CD1c-positive myeloid dendritic cell (primary cell): ENCODE measurements at regions not wholly inside any gene's neighbourhood (a gene's known extent, or its start where the extent isn't known, plus 50 kb on each side); places are given as distances from the start of the nearest gene placed in this dataset.

Experiments
- DNase-seq: peaks from one replicate; pipeline ENCODE4 v3.0.0-alpha.2; 2016; ENCODE audit errors: extremely low spot score

DNA sequence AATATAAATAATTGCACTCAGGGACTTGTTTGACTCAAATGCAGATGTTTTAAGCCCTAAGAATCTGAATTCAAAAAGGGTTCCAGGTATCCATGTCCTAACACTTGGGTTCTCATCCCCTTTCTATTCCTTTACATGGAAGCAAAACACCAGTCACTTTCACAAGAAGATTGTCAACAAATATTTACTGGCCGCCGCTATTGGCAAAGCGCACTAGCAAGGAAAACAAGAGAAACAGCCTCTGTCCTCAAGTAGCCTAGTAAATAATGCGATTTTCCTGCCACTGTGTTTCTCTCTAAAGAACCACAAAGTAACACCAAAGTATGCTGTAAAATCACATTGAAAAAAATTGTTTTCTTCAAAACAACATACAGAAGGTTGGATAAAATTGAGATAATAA, 66.7 kb upstream of the EZH2 start:
- DNase-seq: no peak

DNA sequence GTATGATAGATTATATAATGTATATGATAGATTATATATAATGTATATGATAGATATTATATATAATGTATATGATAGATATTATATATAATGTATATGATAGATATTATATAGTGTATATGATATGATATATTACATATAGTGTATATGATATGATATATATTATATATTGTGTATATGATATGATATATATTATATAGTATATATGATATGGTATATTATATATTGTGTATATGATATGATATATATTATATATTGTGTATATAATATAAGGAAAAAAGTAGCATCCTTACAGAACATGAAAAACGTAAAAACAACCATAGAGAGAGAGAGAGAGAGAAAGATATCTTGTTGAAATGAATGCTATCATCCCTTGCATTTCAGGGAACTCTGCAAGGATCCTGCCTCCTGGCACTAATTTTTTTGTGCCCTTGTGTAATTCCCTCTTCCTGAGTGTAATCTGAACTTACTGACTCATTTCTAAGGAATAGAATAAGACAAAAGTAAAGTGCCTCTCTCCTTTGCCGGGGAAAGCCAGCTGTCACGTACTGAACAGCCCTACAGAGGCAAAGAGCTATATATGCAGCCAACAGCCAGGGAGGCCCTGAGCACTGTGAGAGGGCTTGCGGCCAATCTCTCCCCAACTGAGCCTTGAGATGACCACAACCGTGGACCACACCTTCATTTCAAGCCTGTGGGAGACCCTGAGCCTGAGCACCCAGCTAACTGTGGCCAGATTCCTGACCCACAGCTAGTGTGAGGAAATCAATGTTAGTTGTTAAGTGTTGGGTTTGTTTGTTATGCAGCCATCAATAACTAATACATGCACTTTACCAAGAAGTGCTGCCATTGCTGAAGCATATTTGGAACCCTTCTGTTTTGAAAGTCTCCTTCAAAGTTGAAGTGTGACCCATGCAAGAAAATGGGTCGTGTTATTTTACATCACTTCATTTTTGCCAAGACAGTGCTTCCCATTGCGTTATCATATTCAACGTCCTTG, 61.1 kb upstream of the EZH2 start:
- no peak for DNase-seq

DNA sequence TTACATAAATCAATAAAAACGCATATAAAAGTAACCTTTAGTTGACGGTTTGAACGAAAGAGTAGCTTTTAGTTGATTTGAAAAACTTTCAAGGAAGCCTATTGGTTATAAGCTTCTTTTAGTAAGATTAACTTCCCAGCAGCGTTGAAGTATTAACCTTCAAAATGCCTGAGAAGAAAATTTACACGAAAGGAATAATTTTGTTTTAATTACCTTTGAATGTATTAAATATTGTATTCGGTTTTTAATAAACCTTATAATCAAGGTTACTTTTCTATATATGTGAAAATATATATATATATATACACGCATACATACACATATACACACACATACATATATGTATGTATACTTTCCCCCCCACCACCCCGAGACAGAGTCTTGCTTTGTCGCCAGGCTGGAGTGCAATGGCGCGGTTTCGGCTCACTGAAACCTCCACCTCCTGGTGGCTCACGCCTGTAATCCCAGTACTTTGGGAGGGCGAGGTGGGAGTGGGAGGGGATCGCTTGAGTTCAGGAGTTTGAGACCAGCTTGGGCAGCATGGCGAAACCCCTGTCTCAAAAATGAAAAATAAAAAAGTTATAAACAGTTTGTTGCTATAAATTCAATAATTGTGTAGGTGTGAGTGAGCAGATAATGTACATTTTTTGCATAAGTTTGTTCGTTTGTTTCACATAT, 57.6 kb upstream of the EZH2 start:
- peak; percentile 84 for DNase-seq

DNA sequence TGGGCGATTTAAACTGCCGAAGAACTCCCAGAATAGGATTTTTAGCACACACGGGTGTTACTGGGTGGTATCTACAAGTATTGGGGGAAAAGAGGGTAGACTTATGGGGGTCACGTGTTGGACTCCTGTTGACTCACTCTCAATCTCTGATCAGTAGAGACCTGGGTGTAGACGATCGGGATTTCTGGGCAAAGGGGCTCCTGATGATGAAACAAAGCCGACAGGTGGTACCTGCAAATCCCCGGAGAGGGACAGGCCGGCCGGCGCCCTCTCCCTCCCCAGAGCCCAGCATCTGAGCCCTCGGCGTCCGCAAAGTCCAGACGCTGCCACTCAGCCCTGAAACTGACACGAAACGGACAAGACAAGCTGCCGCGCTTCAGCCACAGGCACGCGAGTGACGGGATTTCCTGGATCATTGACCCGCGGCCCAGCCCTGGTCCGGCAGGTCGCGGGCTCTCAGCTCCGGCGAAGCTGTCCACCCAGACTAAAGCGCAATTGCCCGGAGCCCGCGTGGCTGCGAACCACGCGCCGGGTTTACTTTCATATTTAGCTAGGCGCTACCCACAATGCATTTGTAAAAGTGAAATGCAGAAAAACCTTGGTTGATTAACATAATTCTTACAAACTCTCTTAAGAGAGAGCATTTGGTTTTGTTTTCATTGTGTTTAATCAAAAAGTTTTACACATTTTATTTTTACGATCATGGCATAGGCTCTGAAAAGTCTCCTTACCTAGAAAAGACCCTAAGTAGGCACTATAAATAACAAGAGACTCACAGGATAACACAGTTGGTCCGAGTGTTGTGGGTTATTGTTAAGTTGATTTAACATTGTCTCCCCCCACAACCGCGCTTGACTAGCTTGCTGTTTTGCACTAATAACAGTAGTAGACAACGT, 56.9 kb upstream of the EZH2 start:
- peak; percentile 92 for DNase-seq

DNA sequence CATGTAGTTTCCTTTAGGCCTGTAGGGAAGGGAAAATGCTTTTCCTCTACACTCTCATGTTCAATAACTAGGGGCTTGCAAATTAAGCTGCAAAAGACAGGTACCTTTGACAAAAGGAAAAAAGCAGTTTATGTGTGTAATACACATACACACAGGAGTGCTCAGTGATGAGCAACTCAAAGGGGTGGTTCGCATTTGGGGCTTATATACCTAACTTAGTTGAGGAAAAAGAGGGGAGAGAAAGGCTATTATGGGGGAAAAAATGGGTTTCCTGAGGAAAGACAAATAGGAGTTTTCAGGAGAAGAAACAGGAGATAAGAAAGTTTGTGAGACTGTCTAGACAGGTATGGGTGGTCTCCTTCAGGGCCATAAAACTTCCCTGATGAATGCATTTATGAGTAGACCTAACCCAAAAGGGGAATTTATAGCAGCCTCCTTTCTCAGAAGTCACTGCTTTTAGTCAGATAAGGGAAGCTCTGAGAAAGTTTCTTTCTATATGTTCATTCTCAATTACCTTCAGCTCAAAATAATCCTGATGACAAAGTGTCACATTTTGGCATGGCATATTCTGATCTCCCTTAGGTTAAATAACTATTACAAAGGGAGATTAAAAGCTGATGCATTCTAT, 55.2 kb upstream of the EZH2 start:
- peak; percentile 16 for DNase-seq

DNA sequence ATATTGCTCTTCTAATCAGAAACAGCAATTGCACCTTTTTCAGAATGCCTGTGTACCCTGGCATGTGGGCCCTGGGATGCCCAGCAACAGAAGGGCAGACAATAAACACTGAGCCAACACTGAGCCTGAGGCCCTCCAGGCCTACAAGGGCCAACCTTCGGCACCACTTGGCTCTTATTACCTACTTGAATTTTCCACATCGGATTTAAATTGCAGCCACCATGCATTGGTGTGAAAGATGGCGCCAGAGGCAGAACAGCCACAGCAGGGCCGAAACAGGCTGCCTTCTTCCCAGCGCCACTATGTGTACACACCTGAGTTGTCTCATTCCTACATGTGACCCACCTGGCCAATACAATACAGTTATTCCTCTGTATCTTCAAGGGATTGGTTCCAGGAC, 51.4 kb upstream of the EZH2 start:
- no peak for DNase-seq
